GM23338 (cell line): ENCODE measurements at regions not wholly inside any gene's neighbourhood (a gene's known extent, or its start where the extent isn't known, plus 50 kb on each side); places are given as distances from the start of the nearest gene placed in this dataset.

Experiments used
- ATAC-seq: fragments of 200-7000 bp; cut with Tn5 transposase; 3 replicates; pipeline ENCODE4 v1.9.1; 2020
- DNase-seq: peaks from one replicate; pipeline ENCODE4 v3.0.0-alpha.2; 2015; ENCODE audit warnings: low spot score
- H2AFZ ChIP-seq: fragments of 200-600 bp; sonication (generic); 2 replicates; pipeline ENCODE4 v1.8.0; 2016; ENCODE audit warnings: antibody characterized with exemption, mild to moderate bottlenecking, moderate library complexity
- H3F3A ChIP-seq: fragments of 200-600 bp; sonication (generic); replicated peaks from 2 replicates; pipeline ENCODE4 v1.8.0; 2017; ENCODE audit warnings: antibody characterized with exemption, mixed run types, low read depth
- H3K27ac ChIP-seq: fragments of 200-600 bp; sonication (generic); 2 replicates; pipeline ENCODE4 v1.6.1; 2016; ENCODE audit warnings: low read depth
- H3K27me3 ChIP-seq: fragments of 200-600 bp; sonication (generic); 2 replicates; pipeline ENCODE4 v1.8.0; 2016; ENCODE audit warnings: mild to moderate bottlenecking, mixed run types, moderate library complexity; ENCODE audit not compliant: insufficient read depth
- H3K36me3 ChIP-seq: fragments of 200-600 bp; sonication (generic); 2 replicates; pipeline ENCODE4 v1.8.0; 2016; ENCODE audit warnings: mild to moderate bottlenecking; ENCODE audit not compliant: insufficient read depth
- H3K4me1 ChIP-seq: fragments of 200-600 bp; sonication (generic); 2 replicates; pipeline ENCODE4 v1.8.0; 2016; ENCODE audit warnings: mild to moderate bottlenecking, moderate library complexity; ENCODE audit not compliant: insufficient read depth
- H3K4me2 ChIP-seq: fragments of 200-600 bp; sonication (generic); 2 replicates; pipeline ENCODE4 v1.7.1; 2017; ENCODE audit warnings: mixed run types
- H3K4me3 ChIP-seq: fragments of 200-600 bp; sonication (generic); 2 replicates; pipeline ENCODE4 v1.6.1; 2016; ENCODE audit warnings: mixed run types
- H3K79me2 ChIP-seq: fragments of 200-600 bp; sonication (generic); replicated peaks from 2 replicates; pipeline ENCODE4 v1.8.0; 2017; ENCODE audit warnings: mild to moderate bottlenecking; ENCODE audit not compliant: insufficient read depth
- H3K9me2 ChIP-seq: fragments of 200-600 bp; sonication (generic); 2 replicates; pipeline ENCODE4 v1.8.0; 2017; ENCODE audit not compliant: insufficient read depth
- H4K20me1 ChIP-seq: fragments of 200-600 bp; sonication (generic); replicated peaks from 2 replicates; pipeline ENCODE4 v1.8.0; 2017; ENCODE audit warnings: mild to moderate bottlenecking; ENCODE audit not compliant: insufficient read depth
- H3K27ac Mint-ChIP-seq: 2 replicates; pipeline ENCODE4 v1.8.0; 2020; ENCODE audit warnings: inconsistent platforms, mild to moderate bottlenecking, moderate library complexity, mixed read lengths
- H3K27me3 Mint-ChIP-seq: 3 replicates; pipeline ENCODE4 v1.8.0; 2022; ENCODE audit warnings: low read depth, mild to moderate bottlenecking, moderate library complexity, mixed read lengths, inconsistent platforms; ENCODE audit not compliant: insufficient read depth, poor library complexity
- H3K36me3 Mint-ChIP-seq: 3 replicates; pipeline ENCODE4 v1.8.0; 2021; ENCODE audit warnings: low read depth, mild to moderate bottlenecking, inconsistent platforms, moderate library complexity, mixed read lengths
- H3K4me1 Mint-ChIP-seq: 3 replicates; pipeline ENCODE4 v1.8.0; 2020; ENCODE audit warnings: mild to moderate bottlenecking, inconsistent platforms, mixed read lengths
- H3K4me3 Mint-ChIP-seq: 3 replicates; pipeline ENCODE4 v1.8.0; 2021; ENCODE audit warnings: moderate library complexity, mild to moderate bottlenecking, inconsistent platforms, mixed read lengths
- H3K9me3 Mint-ChIP-seq: 3 replicates; pipeline ENCODE4 v1.8.0; 2020; ENCODE audit warnings: moderate library complexity, mild to moderate bottlenecking, inconsistent platforms, mixed read lengths
- CREB1 ChIP-seq: fragments of 250-450 bp; sonication (Bioruptor Pico); IDR thresholded peaks from 2 replicates; pipeline ENCODE4 v1.5.0; 2020; ENCODE audit warnings: low read depth, mild to moderate bottlenecking, moderate library complexity
- EZH2 ChIP-seq: fragments of 200-600 bp; sonication (generic); IDR thresholded peaks from one replicate; pipeline ENCODE4 v1.8.0; 2017; ENCODE audit warnings: antibody characterized with exemption, mild to moderate bottlenecking, low read depth; ENCODE audit not compliant: unreplicated experiment
- EZH2phosphoT487 ChIP-seq: fragments of 200-600 bp; sonication (generic); IDR thresholded peaks from one replicate; pipeline ENCODE4 v1.8.1; 2018; ENCODE audit warnings: antibody characterized with exemption; ENCODE audit not compliant: unreplicated experiment
- JUNB ChIP-seq: IDR thresholded peaks from one replicate; pipeline ENCODE4 v1.6.1; 2016; ENCODE audit warnings: antibody characterized with exemption; ENCODE audit not compliant: unreplicated experiment
- NANOG ChIP-seq: IDR thresholded peaks from 2 replicates; pipeline ENCODE4 v1.6.1; 2016; ENCODE audit warnings: antibody characterized with exemption, borderline replicate concordance
- POLR2AphosphoS5 ChIP-seq: IDR thresholded peaks from 2 replicates; pipeline ENCODE4 v1.6.1; 2016; ENCODE audit warnings: antibody characterized with exemption, low read depth
- STAT1 ChIP-seq: IDR thresholded peaks from one replicate; pipeline ENCODE4 v1.6.1; 2016; ENCODE audit warnings: antibody characterized with exemption; ENCODE audit not compliant: unreplicated experiment
- ZNF114 ChIP-seq: fragments of 250-450 bp; sonication (Bioruptor Pico); IDR thresholded peaks from 2 replicates; pipeline ENCODE4 v1.5.0; 2020; ENCODE audit warnings: mild to moderate bottlenecking, moderate library complexity
- ZNF331 ChIP-seq: fragments of 250-450 bp; sonication (Bioruptor Pico); IDR thresholded peaks from 2 replicates; pipeline ENCODE4 v1.5.0; 2020; ENCODE audit warnings: low read depth, mild to moderate bottlenecking, moderate library complexity
- TF ChIP-seq, protein P1 (sequence below): IDR thresholded peaks from one replicate; pipeline ENCODE4 v1.6.1; 2018; ENCODE audit warnings: antibody characterized with exemption; ENCODE audit not compliant: unreplicated experiment
- TF ChIP-seq, protein P2 (sequence below), 2 experiments: fragments of 200-600 bp in 1 of 2; sonication (generic) in 1 of 2; conservative IDR thresholded peaks; 2 replicates each; pipeline versions ENCODE4 v1.5.1 to v1.6.1; 2016 to 2017; ENCODE audit warnings: antibody characterized with exemption in 2 of 2, low read depth in 2 of 2, mild to moderate bottlenecking in 2 of 2, moderate library complexity in 1 of 2
- TF ChIP-seq, protein P3 (sequence below): IDR thresholded peaks from 2 replicates; pipeline ENCODE4 v1.6.1; 2016; ENCODE audit warnings: antibody characterized with exemption
- TF ChIP-seq, protein P4 (sequence below): fragments of 250-450 bp; sonication (Bioruptor Pico); IDR thresholded peaks from 2 replicates; pipeline ENCODE4 v1.5.0; 2020; ENCODE audit warnings: mild to moderate bottlenecking, moderate library complexity

DNA sequence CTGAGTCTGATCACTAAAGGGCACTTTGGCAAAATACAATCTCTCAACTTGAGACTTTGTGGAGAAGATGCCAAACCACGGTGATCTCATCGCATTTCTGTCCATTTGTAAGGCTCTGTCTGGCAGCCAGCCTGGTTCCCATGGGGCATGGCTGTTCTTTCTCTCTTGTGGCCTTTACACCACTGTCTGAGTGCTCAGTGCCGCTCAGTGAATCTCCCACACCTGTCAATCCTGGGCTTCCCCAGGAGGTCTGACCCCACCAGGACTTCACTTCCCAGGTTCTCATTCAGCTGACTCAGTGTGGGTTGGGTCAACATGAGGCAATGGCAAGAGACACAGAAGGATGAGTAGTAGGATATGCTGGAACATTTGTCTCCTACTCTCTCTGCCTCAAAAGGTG, 96.8 kb upstream of the TRIB2 start:
- no peaks in the 10 kb centered on the region for H4K20me1 ChIP-seq
- no peak overlapping the region for H3K27ac Mint-ChIP-seq
- no peaks in the 10 kb centered on the region for H3K79me2 ChIP-seq
- H3K4me1 Mint-ChIP-seq = peaks cover 18% of the 10 kb centered on the region
- no peaks in the 10 kb centered on the region for H3K9me3 Mint-ChIP-seq
- H3K4me3 ChIP-seq = no peak overlapping the region
- no peaks in the 10 kb centered on the region for H3K36me3 Mint-ChIP-seq
- no peak overlapping the region for H3K27ac ChIP-seq
- H3K4me1 ChIP-seq = peaks cover 8% of the 10 kb centered on the region; the same call in 1 of the 2 replicates
- no peaks in the 10 kb centered on the region for H3K27me3 ChIP-seq
- H3K4me2 ChIP-seq = no peak overlapping the region
- DNase-seq (no peak), ATAC-seq (no peak)
- no peak overlapping the region for H2AFZ ChIP-seq
- peaks cover 2% of the 10 kb centered on the region for H3K27me3 Mint-ChIP-seq
- H3K36me3 ChIP-seq = no peaks in the 10 kb centered on the region
- TF ChIP-seq, protein P1, sequence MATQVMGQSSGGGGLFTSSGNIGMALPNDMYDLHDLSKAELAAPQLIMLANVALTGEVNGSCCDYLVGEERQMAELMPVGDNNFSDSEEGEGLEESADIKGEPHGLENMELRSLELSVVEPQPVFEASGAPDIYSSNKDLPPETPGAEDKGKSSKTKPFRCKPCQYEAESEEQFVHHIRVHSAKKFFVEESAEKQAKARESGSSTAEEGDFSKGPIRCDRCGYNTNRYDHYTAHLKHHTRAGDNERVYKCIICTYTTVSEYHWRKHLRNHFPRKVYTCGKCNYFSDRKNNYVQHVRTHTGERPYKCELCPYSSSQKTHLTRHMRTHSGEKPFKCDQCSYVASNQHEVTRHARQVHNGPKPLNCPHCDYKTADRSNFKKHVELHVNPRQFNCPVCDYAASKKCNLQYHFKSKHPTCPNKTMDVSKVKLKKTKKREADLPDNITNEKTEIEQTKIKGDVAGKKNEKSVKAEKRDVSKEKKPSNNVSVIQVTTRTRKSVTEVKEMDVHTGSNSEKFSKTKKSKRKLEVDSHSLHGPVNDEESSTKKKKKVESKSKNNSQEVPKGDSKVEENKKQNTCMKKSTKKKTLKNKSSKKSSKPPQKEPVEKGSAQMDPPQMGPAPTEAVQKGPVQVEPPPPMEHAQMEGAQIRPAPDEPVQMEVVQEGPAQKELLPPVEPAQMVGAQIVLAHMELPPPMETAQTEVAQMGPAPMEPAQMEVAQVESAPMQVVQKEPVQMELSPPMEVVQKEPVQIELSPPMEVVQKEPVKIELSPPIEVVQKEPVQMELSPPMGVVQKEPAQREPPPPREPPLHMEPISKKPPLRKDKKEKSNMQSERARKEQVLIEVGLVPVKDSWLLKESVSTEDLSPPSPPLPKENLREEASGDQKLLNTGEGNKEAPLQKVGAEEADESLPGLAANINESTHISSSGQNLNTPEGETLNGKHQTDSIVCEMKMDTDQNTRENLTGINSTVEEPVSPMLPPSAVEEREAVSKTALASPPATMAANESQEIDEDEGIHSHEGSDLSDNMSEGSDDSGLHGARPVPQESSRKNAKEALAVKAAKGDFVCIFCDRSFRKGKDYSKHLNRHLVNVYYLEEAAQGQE = no peak
- no peak for TF ChIP-seq POLR2AphosphoS5
- TF ChIP-seq STAT1 = no peak
- TF ChIP-seq JUNB = no peak
- TF ChIP-seq, protein P2, sequence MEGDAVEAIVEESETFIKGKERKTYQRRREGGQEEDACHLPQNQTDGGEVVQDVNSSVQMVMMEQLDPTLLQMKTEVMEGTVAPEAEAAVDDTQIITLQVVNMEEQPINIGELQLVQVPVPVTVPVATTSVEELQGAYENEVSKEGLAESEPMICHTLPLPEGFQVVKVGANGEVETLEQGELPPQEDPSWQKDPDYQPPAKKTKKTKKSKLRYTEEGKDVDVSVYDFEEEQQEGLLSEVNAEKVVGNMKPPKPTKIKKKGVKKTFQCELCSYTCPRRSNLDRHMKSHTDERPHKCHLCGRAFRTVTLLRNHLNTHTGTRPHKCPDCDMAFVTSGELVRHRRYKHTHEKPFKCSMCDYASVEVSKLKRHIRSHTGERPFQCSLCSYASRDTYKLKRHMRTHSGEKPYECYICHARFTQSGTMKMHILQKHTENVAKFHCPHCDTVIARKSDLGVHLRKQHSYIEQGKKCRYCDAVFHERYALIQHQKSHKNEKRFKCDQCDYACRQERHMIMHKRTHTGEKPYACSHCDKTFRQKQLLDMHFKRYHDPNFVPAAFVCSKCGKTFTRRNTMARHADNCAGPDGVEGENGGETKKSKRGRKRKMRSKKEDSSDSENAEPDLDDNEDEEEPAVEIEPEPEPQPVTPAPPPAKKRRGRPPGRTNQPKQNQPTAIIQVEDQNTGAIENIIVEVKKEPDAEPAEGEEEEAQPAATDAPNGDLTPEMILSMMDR (conservative IDR thresholded peaks at IDR 0.05; ENCODE audit: low read depth in 2 of 2) = no peak
- TF ChIP-seq, protein P3, sequence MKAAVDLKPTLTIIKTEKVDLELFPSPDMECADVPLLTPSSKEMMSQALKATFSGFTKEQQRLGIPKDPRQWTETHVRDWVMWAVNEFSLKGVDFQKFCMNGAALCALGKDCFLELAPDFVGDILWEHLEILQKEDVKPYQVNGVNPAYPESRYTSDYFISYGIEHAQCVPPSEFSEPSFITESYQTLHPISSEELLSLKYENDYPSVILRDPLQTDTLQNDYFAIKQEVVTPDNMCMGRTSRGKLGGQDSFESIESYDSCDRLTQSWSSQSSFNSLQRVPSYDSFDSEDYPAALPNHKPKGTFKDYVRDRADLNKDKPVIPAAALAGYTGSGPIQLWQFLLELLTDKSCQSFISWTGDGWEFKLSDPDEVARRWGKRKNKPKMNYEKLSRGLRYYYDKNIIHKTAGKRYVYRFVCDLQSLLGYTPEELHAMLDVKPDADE = no peak
- no peak for TF ChIP-seq ZNF331 (CRISPR knock-in tag)
- no peak for TF ChIP-seq ZNF114
- no peak for TF ChIP-seq EZH2phosphoT487
- no peak for TF ChIP-seq CREB1 (CRISPR knock-in tag)
- TF ChIP-seq, protein P4, sequence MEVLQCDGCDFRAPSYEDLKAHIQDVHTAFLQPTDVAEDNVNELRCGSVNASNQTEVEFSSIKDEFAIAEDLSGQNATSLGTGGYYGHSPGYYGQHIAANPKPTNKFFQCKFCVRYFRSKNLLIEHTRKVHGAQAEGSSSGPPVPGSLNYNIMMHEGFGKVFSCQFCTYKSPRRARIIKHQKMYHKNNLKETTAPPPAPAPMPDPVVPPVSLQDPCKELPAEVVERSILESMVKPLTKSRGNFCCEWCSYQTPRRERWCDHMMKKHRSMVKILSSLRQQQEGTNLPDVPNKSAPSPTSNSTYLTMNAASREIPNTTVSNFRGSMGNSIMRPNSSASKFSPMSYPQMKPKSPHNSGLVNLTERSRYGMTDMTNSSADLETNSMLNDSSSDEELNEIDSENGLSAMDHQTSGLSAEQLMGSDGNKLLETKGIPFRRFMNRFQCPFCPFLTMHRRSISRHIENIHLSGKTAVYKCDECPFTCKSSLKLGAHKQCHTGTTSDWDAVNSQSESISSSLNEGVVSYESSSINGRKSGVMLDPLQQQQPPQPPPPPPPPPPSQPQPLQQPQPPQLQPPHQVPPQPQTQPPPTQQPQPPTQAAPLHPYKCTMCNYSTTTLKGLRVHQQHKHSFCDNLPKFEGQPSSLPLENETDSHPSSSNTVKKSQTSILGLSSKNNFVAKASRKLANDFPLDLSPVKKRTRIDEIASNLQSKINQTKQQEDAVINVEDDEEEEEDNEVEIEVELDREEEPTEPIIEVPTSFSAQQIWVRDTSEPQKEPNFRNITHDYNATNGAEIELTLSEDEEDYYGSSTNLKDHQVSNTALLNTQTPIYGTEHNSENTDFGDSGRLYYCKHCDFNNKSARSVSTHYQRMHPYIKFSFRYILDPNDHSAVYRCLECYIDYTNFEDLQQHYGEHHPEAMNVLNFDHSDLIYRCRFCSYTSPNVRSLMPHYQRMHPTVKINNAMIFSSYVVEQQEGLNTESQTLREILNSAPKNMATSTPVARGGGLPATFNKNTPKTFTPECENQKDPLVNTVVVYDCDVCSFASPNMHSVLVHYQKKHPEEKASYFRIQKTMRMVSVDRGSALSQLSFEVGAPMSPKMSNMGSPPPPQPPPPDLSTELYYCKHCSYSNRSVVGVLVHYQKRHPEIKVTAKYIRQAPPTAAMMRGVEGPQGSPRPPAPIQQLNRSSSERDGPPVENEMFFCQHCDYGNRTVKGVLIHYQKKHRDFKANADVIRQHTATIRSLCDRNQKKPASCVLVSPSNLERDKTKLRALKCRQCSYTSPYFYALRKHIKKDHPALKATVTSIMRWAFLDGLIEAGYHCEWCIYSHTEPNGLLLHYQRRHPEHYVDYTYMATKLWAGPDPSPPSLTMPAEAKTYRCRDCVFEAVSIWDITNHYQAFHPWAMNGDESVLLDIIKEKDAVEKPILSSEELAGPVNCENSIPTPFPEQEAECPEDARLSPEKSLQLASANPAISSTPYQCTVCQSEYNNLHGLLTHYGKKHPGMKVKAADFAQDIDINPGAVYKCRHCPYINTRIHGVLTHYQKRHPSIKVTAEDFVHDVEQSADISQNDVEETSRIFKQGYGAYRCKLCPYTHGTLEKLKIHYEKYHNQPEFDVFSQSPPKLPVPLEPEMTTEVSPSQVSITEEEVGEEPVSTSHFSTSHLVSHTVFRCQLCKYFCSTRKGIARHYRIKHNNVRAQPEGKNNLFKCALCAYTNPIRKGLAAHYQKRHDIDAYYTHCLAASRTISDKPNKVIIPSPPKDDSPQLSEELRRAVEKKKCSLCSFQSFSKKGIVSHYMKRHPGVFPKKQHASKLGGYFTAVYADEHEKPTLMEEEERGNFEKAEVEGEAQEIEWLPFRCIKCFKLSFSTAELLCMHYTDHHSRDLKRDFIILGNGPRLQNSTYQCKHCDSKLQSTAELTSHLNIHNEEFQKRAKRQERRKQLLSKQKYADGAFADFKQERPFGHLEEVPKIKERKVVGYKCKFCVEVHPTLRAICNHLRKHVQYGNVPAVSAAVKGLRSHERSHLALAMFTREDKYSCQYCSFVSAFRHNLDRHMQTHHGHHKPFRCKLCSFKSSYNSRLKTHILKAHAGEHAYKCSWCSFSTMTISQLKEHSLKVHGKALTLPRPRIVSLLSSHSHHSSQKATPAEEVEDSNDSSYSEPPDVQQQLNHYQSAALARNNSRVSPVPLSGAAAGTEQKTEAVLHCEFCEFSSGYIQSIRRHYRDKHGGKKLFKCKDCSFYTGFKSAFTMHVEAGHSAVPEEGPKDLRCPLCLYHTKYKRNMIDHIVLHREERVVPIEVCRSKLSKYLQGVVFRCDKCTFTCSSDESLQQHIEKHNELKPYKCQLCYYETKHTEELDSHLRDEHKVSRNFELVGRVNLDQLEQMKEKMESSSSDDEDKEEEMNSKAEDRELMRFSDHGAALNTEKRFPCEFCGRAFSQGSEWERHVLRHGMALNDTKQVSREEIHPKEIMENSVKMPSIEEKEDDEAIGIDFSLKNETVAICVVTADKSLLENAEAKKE (CRISPR knock-in tag) = no peak
- TF ChIP-seq NANOG = no peak
- TF ChIP-seq EZH2 = no peak
- H3K4me3 Mint-ChIP-seq = no peak overlapping the region
- no peaks in the 10 kb centered on the region for H3F3A ChIP-seq
- H3K9me2 ChIP-seq = peaks cover 5% of the 10 kb centered on the region; the same call in 1 of the 2 replicates
